ENCODE measurements at regions not wholly inside any gene's neighbourhood (a gene's known extent, or its start where the extent isn't known, plus 50 kb on each side); places are given as distances from the start of the nearest gene placed in this dataset.

DNA sequence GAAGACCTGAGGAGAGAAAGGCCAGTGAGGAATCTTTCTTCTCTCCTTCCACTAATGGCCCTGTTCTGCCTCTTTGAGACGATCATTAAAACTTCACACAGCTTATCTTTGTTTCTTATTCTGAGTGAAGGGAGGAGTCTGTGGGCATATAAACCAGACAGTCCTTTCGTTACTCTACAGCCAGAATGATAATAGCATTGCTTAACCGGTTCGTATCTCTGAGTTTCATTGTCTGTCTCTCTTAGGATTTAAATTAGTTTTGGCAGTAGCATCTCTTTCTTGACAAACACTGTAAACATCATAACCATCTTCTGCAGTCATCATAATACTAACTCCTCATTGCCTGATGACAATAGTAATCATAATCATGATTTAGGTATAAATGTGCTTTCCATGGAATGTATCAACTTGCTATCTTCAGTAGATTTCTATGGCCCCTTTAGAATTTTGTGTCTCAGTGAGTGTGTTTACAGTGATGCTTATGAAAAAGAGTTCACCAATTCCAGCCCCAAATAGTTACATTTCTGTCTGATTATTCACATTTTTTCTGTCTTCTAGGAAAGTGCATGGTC is 618.8 kb upstream of the KLF4 start:
- TF ChIP-seq YY1 (IDR thresholded peaks at IDR 0.05; ENCODE audit: insufficient read depth, insufficient read length) (no peak), ZNF274 (IDR thresholded peaks at IDR 0.05; ENCODE audit: low read depth, low read length) (no peak)

Data from NT2/D1 (cell line).